Mesenteric fat pad (tissue), 1 donor: ENCODE measurements at regions not wholly inside any gene's neighbourhood (a gene's known extent, or its start where the extent isn't known, plus 50 kb on each side); places are given as distances from the start of the nearest gene placed in this dataset.

ENCODE experiments used
- DNase-seq: peaks from one replicate; pipeline ENCODE4 v3.0.0-alpha.2; 2020; ENCODE audit warnings: low spot score
- donor health status: DM: yes; HTN: yes; CAD: no.

DNA sequence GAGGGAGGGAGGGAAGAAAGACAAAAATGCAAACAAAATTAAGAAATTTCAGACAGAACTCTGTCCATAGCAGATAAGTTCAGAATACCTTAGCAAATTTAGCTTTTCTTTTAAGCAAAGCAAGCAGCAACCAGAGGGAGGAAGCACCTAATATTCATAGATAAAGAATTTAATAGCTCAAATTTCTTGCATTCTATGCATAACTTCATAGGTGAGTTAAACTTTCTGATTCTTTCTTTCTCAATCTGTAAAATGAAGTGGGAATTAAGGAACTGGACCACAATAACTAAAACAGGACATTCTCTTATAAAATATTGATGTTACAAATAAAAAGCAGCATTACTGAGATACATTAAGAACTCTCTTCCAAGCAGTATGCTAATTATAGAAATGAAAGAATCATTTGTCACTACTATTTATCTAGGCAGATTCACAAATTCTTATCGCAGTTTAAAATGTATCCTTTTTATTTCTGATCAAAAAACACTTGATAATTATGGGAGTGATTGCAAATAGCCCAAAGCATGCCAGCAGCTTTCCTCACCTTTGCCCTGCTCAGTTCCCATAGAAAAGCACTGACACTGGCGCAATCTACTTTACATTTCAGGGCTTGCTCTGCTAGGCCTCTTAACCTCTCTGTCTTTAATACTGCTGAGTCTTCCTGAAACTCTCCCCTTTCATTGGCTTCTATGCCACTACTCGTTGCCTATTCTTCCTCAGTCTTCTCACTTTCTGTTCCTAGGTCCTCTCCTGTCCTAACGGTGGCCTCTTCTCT lies 341.8 kb downstream of the PIK3R1 start:
- no peak for DNase-seq

DNA sequence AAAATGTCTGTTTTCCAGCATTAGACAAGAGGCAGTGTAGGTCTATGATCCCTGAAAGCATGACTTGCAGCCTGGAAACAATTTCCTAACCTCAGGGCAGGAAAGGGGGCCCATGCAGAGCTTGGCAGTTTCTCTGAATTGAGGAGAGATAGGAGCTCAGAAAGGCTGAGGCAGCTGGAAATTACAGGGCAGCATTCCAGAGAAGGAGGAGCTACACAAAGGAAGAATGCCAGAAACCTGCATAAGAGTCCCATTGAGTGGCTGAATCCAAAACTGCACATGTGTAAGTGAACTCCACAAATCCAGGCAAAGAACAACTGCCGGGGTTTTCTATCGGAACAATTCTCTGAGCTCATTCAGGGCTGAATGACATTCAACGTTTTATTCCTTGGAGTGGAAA lies 346.8 kb downstream of the PIK3R1 start:
- no peak for DNase-seq

DNA sequence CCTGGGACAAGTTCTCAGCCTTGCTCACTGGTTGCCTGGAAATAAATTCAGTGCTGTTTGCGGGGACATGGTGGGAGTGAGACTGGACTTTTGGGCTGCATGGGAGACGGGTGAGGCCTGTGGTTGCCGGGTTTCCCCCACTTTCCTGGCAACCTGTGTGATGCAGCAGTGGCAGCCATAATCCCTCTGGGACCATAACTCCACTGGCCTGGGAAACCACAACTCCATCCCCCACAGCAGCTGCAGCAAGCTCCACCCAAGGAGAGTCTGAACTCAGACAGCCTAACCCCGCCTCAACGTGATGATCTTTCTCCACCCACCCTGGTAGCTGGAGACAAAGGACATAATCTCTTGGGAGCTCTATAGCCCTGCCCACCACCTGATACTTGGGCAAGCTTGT lies 349.9 kb downstream of the PIK3R1 start:
- DNase-seq = no peak

DNA sequence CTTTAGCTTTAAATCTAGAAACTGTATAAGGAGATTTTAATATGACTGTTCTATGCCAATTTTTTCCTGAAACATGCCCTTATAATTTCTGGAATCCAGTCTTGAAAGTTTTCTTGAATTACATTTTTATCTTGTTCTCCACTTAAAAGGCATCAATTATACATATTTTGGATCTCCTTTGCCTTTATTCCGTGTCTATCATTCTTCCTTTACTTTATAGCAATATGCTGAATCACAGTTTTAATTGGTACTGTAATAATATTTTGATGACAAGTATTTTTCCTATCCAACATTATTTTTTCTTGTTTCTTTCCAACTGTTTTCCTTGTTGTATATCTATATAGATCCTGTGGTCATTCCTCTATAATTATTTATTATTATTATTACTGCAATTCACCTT lies 361.2 kb downstream of the PIK3R1 start:
- no peak for DNase-seq

DNA sequence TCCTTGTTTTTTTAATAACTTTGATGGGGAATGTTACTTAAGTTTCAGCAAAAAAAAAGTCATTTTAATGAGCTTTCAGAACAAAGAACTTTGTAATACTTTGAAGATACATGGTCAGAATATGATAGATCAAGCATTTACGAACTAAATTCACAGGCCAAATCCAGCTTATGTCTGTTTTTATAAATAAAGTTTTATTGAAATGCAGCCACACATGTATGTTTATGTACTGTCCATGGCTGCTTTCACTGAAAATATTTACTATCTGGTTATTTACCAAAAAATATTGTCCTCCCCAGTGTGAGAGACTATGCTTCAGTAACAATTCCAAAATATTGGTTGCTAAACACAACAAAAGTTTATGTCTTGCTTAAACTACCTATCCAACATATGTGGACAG lies 366.7 kb downstream of the PIK3R1 start:
- no peak for DNase-seq

DNA sequence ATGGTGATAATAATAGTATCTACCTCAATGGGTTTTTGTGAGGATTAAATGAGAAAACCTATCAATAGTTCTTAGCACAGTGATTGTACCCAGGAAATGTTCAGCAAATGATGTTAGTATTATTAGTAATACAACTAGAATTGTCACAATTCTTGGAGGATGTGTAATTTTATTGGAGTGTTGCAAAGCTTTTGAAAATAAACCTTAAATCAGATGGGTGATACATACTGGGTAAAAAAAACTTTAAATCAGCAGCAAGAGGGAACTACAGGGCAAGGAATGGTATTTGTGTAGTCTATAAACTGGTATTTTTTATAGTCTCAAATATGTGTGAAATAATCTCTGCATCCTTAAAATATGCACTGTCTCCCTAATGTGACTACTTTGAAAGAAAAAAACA lies 371.6 kb downstream of the PIK3R1 start:
- DNase-seq = no peak

DNA sequence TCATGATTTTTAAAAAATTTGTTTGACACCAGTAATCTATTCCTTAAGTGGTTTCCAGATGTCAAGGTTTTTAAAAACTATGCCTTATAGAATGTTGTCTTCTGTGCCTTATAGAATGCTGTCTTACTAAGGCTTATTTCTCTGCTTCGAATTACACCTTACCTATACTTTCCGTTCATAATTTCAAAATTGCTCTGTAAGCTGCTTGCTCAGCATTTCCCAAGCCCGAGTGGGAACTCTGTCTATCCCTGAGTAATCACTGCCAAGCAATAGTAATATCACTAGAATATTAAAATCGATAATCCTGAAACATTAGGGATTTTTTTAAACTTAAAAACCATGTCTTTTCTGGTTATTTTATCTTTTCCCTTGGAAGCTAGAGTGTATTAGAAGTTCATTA lies 376.3 kb downstream of the PIK3R1 start:
- DNase-seq = no peak

DNA sequence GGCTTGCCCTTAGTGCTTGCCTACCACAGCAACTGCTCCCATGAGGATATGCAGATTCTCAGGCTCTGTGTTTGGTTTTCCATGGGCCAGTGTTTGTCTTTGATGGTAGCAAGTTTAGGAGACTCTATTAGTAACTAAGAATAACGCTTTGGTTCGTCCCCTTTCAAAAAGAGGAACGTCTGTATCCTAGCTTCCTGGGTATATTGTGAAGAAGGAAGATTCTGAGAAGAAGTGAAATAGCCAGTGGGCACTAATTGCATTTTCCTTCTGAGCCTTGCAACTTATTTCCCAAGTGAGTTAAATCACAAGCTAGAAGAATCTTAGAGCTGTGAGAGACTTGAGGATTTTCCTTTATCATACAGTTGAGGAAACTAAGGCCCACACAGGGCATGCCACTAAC lies 376.8 kb downstream of the PIK3R1 start:
- DNase-seq = no peak

DNA sequence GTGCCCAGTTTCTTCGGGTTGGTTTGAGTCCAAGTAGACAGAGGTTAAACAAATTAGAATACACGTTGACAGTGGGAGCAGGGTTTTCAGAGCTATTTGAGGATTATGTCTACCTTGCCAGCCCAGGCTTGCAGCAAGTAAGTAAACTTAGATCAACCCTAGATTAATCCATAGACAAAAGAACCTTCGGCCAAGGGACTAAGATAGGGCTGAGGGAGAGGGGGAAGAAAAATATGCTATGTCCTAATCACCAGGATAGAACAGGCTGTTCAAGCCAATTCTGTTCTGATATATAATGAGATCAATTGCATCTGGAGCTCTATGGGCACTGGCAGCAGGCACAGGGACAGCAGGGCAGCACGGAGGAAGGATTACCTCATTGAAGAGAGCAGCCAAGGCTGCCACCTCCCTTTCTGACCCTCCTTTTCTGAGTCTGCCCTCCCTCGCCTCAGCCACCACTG lies 377.7 kb downstream of the PIK3R1 start:
- DNase-seq = no peak

DNA sequence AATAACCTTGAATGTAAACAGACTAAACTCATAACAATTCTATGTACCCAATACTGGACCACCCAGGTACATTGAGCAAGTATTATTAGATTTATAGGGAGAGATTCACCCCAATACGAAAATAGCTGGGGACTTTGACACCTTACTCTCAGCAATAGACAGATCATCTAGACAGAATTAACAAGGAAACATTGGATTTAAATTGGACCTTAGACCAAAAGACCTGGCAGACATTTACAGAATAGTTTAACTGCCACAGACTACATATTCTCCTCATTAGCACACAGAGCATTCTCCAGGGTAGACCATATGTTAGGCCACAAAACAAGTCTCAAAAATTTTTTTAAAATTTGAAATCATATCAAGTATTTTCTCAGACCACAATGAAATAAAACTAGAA lies 397.4 kb downstream of the PIK3R1 start:
- no peak for DNase-seq

DNA sequence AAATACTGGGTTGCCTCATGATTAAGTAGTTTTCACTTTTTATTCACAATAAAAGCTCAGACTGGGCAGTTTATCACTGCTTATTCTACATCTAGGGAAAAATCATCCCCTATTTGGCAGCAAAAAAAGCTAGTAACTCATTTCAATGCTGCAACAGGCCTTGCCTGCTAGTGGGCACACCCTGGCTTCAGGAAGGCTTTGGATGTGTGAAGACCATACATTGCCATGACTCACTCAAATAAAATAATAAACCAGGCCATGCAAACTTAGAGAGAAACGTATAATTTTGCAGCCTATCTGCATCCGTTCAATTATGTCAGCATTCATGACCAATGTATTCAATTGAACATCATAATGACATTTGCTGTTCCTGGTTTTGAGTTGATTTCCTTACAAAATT lies 402.9 kb downstream of the PIK3R1 start:
- DNase-seq = no peak

DNA sequence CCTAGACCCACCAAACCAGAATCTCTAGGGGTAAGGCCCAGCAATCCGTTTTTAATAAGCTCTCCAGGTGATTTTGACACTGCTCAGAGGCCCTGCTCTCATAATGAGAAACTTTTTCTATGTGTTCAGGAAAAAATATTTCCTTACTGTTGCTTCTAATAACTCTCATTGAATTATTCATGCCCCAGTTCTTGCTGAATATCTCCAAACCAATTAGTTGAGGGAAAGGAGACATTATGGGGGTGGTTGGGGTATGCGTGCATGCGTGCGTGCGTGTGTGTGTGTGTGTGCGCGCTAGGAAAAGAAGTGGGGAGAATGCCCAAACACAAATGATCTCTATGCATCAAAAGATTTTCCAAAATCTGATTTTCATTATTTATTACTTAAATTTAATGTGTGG lies 411.4 kb downstream of the PIK3R1 start:
- no peak for DNase-seq

DNA sequence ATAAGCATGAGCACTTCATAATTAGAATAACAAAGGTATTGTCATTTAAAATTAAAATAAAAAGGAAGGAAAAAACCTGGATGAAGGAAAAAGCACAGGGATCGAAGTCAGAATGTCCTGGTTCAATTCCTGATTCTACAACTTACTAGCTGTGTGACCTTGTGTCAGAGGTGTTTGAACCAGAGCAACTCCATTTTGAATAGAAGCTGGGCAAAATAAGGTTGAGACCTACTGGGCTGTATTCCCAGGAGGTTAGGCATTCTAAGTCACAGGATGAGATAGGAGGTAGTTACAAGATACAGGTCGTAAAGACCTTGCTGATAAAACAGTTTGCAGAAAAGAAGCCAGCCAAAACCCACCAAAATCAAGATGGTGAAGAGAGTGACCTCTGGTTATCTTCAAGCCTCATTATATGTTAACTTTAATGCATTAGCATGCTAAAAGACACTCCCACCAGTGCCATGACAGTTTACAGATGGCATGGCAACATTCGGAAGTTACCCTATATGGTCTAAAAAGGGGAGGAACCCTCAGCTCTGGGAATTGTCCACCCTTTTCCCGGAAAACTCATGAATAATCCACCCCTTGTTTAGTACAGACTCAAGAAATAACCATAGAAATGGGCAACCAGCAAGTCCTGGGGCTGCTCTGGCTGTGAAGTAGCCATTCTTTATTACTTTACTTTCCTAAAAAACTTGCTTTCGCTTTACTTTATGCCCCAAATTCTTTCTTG lies 412.7 kb downstream of the PIK3R1 start:
- no peak for DNase-seq

DNA sequence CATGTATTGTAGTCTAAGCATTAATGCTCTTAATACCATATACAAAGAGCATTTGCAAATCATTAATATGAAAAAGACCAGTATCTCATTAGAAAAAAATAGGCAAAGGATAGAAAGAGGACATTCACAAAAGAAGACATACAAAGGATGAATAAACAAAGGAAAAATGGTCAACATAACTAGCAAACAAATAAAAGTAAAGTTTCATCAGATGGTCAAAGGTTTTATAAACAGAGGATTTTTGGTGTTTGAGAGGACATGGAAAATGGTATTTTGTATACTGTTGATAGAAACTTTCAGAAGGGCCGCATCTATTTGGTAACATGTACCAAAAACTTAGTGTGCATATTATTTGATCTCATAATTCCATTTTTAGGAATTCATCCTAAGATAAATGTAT lies 414.8 kb downstream of the PIK3R1 start:
- DNase-seq = no peak

DNA sequence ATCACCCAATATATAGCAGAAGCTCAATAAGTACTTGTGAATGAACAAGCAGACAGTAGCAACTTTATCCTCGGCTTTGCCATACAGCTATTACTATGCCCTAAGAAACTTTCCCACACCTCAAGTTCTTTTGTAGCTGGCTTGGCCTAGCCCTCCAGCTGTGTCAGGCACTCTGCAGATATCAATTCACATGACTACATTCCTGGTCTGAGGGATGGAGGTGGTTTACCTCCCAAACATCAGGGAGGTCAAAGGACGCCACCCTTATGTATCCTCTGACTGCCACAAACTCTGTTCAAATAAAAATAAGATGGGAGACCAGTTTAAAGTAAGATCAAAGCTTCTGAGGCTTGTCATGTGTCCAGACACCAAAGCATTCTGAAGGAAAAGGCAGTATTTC lies 416.3 kb downstream of the PIK3R1 start:
- DNase-seq = no peak

DNA sequence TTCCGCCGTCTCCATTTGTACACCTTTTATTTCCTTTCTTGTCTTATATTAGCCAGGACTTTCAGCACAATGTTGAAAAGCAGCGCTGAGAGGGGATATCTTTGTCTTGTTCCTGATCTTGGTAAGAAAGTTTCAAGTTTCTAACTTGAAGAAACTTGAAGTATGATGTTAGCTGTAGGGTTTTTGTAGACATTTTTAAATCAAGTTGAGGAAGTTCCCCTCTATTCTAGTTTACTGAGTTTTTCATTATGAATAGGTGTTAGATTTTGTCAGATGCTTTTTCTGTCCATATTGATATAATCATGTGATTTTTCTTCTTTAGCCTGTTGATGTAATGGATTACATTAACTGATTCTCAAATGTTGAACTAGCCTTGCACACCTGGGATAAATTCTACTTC lies 425.7 kb downstream of the PIK3R1 start:
- no peak for DNase-seq

DNA sequence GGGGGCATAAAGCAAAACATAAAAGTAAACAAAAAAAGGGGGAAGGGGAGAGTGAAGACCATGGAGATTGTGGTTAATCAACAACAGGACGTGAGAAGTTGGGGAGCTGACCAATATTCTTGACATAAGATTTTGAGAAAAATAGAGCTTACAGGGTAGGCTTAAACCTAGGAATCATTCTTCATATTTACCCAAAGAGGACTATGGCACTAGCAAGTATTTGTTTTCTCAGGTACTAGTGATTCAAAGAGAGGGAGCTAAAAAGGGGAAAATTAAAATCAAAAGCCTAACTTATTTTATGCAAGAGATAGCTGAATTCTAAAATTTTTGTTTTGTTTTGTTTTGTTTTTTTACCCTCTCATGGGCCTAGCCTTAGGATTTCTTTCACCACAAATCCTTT lies 427.5 kb downstream of the PIK3R1 start:
- DNase-seq = no peak

DNA sequence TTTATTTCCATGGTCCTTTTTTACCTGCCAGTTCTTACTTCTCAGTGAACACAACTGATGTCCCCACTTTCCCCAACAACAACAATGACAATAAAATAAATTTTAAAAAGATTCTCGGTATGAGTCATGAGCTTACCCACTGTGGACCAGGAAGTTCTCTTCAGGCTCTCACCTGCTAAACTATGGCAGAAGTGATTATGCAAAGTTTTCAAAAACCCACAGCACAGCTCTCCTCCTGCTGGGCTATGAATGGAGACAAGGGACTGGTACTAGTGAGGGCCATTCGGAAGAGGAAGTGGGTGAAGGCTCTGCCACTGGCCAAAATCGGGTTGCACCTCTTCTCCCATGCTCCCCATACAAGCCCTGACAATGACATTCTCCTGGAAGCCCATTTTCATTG lies 429.4 kb downstream of the PIK3R1 start:
- DNase-seq = no peak

DNA sequence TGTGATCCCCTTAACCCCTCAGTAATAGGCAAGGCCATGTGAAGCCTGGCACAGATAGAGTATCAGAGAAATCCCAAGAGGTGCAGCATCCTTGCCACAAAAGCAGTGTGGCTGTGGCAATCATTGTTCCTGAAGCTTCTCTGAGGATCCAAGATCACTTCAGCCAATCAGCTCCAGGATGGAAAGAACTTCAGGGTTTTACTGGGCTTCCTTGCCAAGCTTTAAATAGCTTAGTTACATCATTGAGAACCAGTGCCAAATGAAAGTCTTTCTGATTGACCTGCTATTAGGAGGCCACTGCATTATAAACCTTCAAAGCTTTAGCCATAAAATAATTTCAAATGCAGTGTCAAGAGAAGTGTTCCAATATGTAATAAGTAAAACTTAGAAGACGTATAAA lies 430.6 kb downstream of the PIK3R1 start:
- no peak for DNase-seq

DNA sequence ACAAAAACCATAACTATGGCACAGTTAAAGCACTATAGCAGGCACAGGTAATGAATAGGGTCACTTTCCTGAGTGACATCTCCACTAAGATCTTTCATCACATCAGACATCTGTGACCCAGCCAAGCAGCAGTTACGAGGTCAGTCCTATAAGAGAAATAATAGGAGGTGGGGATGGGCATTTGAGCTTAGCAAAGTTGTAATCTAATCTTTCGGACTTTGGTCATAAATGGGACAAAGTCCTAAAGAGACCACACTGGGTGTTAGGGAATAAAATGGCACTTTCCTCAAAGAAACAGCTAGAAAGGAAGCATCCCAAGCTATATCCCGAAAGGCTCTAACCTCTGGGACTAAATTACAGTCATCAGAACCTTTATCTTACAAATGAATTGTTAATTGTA lies 432.2 kb downstream of the PIK3R1 start:
- no peak for DNase-seq

DNA sequence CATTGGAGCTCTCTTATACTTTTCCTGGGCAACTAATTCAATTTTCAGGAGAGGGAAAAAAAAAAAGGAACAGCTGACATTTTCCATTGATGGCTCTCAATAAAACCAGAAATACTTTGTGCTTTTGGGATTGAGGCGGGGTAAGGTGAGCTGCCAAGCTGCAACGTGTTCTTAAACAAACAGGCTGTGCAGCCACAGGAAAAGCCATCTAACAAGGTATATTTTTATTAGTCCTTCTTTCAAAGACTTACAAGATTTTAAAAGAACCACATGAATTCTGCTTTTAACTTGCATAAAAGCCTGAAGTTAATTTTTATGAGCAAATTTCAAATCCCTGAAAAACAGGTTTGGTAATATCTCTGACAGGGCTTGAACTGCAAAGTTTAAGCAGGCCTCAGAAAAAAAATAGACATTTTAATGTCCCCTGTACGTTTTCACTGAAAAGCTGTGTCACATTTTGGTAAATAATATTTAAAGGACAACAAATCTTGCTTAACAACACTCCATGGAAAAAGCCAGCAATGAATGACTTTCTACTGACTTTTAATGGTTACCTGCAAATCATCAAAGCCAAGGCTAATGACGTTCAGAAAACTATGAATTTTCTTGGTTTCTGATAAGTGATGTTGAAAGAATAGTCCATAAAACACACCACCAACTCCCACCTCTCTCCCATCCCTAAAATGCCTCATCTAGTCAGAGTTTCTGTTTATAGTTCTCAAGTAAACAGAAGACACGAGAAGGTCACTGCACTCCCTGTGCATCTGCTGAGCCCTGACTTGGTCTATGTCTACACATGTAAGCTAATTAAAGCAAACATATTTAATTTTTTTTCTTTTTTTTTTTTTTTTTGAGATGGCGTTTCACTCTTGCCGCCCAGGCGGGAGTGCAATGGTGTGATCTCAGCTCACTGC lies 433.6 kb downstream of the PIK3R1 start:
- DNase-seq = no peak

DNA sequence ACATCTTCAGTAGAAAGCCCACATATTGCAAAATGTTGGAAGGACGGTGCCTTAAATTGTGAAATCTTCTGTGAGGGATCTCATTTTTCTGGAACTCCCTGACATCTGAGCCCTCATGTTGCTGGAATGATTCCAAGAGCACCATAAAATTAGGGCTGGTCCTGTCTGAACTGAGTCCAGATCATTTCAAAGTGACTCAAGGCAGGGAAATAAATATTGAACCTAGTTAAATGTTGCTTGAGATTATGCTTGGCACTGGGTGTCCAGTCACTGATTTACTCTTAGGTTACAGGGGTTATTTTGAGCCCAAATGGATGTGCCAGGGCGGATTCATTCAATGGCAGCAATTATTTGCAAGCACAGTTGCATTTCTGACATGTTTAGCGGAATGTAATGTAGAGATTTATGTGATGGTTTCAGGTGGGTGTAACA lies 437.0 kb downstream of the PIK3R1 start:
- no peak for DNase-seq
